HEK293 (cell line): ENCODE measurements at regions not wholly inside any gene's neighbourhood (a gene's known extent, or its start where the extent isn't known, plus 50 kb on each side); places are given as distances from the start of the nearest gene placed in this dataset.

ENCODE experiments used
- CTCF ChIA-PET: fragments of 350-600 bp; formaldehyde crosslinking; extraction: SDS; loops from one replicate; lab custom pipeline; 2021; ENCODE audit warnings: antibody characterized with exemption; lab: Yijun Ruan, JAX
- POLR2A ChIA-PET: fragments of 300-600 bp; formaldehyde crosslinking; extraction: SDS; loops from one replicate; lab custom pipeline; 2020; ENCODE audit warnings: antibody characterized with exemption, inconsistent platforms; lab: Yijun Ruan, JAX
- H3K27ac ChIP-seq: fragments of 200-500 bp; sonication (Bioruptor generic); 2 replicates; pipeline ENCODE4 v1.5.1; 2014; ENCODE audit warnings: low read depth, low read length, control low read depth, inconsistent platforms; ENCODE audit errors: extremely low read depth
- H3K36me3 ChIP-seq, 2 experiments: fragments of 200-500 bp in 1 of 2; sonication (Bioruptor generic) in 1 of 2; 1 replicate in 1 of 2; 2 replicates in 1 of 2; pipeline ENCODE4 v1.5.1; 2014 to 2017; ENCODE audit warnings: inconsistent platforms in 2 of 2, low read length in 2 of 2; ENCODE audit not compliant: control insufficient read depth in 2 of 2, insufficient read depth in 1 of 2
- H3K4me1 ChIP-seq: fragments of 200-500 bp; sonication (Bioruptor generic); 2 replicates; pipeline ENCODE4 v1.5.1; 2014; ENCODE audit warnings: mild to moderate bottlenecking, low read length, inconsistent platforms; ENCODE audit not compliant: control insufficient read depth, insufficient read depth
- H3K4me3 ChIP-seq: 2 replicates; pipeline ENCODE4 v1.5.1; 2011; ENCODE audit warnings: low read depth, mild to moderate bottlenecking, control low read depth, low read length, moderate library complexity
- H3K9me3 ChIP-seq: fragments of 200-500 bp; sonication (Bioruptor generic); 2 replicates; pipeline ENCODE4 v1.5.1; 2014; ENCODE audit warnings: low read depth, low read length, inconsistent platforms; ENCODE audit not compliant: control insufficient read depth, insufficient read depth
- INSM2 ChIP-seq: fragments of 450-650 bp; formaldehyde crosslinking; IDR thresholded peaks from 2 replicates; pipeline ENCODE4 v1.5.1; 2016; ENCODE audit warnings: missing biosample characterization, missing genetic modification characterization
- KLF8 ChIP-seq: fragments of 450-650 bp; formaldehyde crosslinking; IDR thresholded peaks from 2 replicates; pipeline ENCODE4 v1.5.1; 2016; ENCODE audit warnings: missing biosample characterization, missing genetic modification characterization
- SCRT1 ChIP-seq: fragments of 450-650 bp; formaldehyde crosslinking; IDR thresholded peaks from 2 replicates; pipeline ENCODE4 v1.5.1; 2016; ENCODE audit warnings: missing biosample characterization, missing genetic modification characterization, borderline replicate concordance
- SETDB1 ChIP-seq: IDR thresholded peaks from one replicate; pipeline ENCODE4 v1.6.1; 2017; ENCODE audit warnings: mild to moderate bottlenecking, low read length, moderate library complexity, mixed read lengths; ENCODE audit not compliant: insufficient read length
- WT1 ChIP-seq: fragments of 450-650 bp; formaldehyde crosslinking; IDR thresholded peaks from 2 replicates; pipeline ENCODE4 v1.5.1; 2016; ENCODE audit warnings: missing biosample characterization, missing genetic modification characterization
- ZNF292 ChIP-seq: fragments of 450-650 bp; formaldehyde crosslinking; IDR thresholded peaks from 2 replicates; pipeline ENCODE4 v1.5.1; 2016; ENCODE audit warnings: low read depth, missing biosample characterization, missing genetic modification characterization, borderline replicate concordance
- ZNF335 ChIP-seq: fragments of 450-650 bp; formaldehyde crosslinking; conservative IDR thresholded peaks from 2 replicates; pipeline ENCODE4 v1.5.1; 2016; ENCODE audit warnings: missing biosample characterization, missing genetic modification characterization
- ZNF341 ChIP-seq: fragments of 450-650 bp; formaldehyde crosslinking; IDR thresholded peaks from 2 replicates; pipeline ENCODE4; 2016; ENCODE audit warnings: low read depth, missing biosample characterization, missing genetic modification characterization
- ZNF530 ChIP-seq: fragments of 450-650 bp; formaldehyde crosslinking; IDR thresholded peaks from 2 replicates; pipeline ENCODE4 v1.5.1; 2016; ENCODE audit warnings: low read depth, missing biosample characterization, missing genetic modification characterization
- ZNF626 ChIP-seq: fragments of 450-650 bp; sonication (Bioruptor Pico); formaldehyde crosslinking; IDR thresholded peaks from 2 replicates; pipeline ENCODE4 v1.5.1; 2018; ENCODE audit warnings: missing biosample characterization, missing genetic modification characterization, inconsistent platforms
- ZNF701 ChIP-seq: fragments of 450-650 bp; formaldehyde crosslinking; IDR thresholded peaks from 2 replicates; pipeline ENCODE4 v1.5.1; 2016; ENCODE audit warnings: missing biosample characterization, missing genetic modification characterization
- ZNF707 ChIP-seq: fragments of 450-650 bp; formaldehyde crosslinking; IDR thresholded peaks from 2 replicates; pipeline ENCODE4 v1.5.1; 2016; ENCODE audit warnings: missing biosample characterization, missing genetic modification characterization
- ZNF768 ChIP-seq: fragments of 450-650 bp; formaldehyde crosslinking; IDR thresholded peaks from 2 replicates; pipeline ENCODE4 v1.5.1; 2018; ENCODE audit warnings: missing biosample characterization, mild to moderate bottlenecking, missing genetic modification characterization
- ZNF792 ChIP-seq: fragments of 450-650 bp; formaldehyde crosslinking; IDR thresholded peaks from 2 replicates; pipeline ENCODE4 v1.5.1; 2016; ENCODE audit warnings: missing biosample characterization, missing genetic modification characterization
- ZNF843 ChIP-seq: fragments of 450-650 bp; formaldehyde crosslinking; IDR thresholded peaks from 2 replicates; pipeline ENCODE4 v1.5.1; 2016; ENCODE audit warnings: missing biosample characterization, missing genetic modification characterization
- TF ChIP-seq, protein P1 (sequence below): fragments of 450-650 bp; formaldehyde crosslinking; IDR thresholded peaks from 2 replicates; pipeline ENCODE4 v1.5.1; 2016; ENCODE audit warnings: missing biosample characterization, missing genetic modification characterization, borderline replicate concordance

GRCh38 chr4:62377700-62378099 lies 1177.6 kb downstream of the ADGRL3 start (continued):
- TF ChIP-seq KLF8 (tag by site-specific recombination) (no peak), ZNF335 (no peak)

GRCh38 chr4:62377245-62377644 lies 1177.1 kb downstream of the ADGRL3 start:
- H3K4me3 ChIP-seq, result no peak overlapping the region
- no peaks in the 10 kb centered on the region for H3K36me3 ChIP-seq
- H3K4me1 ChIP-seq, result no peaks in the 10 kb centered on the region
- ChIA-PET POLR2A (no interaction called here), CTCF (no interaction called here)
- H3K9me3 ChIP-seq, result no peaks in the 10 kb centered on the region
- no peak for TF ChIP-seq SETDB1
- no peak for TF ChIP-seq ZNF707 (tag by site-specific recombination)
- no peak for TF ChIP-seq SCRT1 (tag by site-specific recombination)
- no peak overlapping the region for H3K27ac ChIP-seq

GRCh38 chr4:62366939-62367338 lies 1166.8 kb downstream of the ADGRL3 start:
- Histone ChIP-seq H3K36me3 (no peaks in the 10 kb centered on the region), H3K4me1 (no peaks in the 10 kb centered on the region), H3K9me3 (no peaks in the 10 kb centered on the region)
- ChIA-PET POLR2A (no interaction called here), CTCF (no interaction called here)
- no peak for TF ChIP-seq WT1 (tag by site-specific recombination)
- no peak for TF ChIP-seq ZNF768 (tag by site-specific recombination)
- no peak for TF ChIP-seq INSM2 (tag by site-specific recombination)
- no peak for TF ChIP-seq ZNF701 (tag by site-specific recombination)
- TF ChIP-seq, protein P1, sequence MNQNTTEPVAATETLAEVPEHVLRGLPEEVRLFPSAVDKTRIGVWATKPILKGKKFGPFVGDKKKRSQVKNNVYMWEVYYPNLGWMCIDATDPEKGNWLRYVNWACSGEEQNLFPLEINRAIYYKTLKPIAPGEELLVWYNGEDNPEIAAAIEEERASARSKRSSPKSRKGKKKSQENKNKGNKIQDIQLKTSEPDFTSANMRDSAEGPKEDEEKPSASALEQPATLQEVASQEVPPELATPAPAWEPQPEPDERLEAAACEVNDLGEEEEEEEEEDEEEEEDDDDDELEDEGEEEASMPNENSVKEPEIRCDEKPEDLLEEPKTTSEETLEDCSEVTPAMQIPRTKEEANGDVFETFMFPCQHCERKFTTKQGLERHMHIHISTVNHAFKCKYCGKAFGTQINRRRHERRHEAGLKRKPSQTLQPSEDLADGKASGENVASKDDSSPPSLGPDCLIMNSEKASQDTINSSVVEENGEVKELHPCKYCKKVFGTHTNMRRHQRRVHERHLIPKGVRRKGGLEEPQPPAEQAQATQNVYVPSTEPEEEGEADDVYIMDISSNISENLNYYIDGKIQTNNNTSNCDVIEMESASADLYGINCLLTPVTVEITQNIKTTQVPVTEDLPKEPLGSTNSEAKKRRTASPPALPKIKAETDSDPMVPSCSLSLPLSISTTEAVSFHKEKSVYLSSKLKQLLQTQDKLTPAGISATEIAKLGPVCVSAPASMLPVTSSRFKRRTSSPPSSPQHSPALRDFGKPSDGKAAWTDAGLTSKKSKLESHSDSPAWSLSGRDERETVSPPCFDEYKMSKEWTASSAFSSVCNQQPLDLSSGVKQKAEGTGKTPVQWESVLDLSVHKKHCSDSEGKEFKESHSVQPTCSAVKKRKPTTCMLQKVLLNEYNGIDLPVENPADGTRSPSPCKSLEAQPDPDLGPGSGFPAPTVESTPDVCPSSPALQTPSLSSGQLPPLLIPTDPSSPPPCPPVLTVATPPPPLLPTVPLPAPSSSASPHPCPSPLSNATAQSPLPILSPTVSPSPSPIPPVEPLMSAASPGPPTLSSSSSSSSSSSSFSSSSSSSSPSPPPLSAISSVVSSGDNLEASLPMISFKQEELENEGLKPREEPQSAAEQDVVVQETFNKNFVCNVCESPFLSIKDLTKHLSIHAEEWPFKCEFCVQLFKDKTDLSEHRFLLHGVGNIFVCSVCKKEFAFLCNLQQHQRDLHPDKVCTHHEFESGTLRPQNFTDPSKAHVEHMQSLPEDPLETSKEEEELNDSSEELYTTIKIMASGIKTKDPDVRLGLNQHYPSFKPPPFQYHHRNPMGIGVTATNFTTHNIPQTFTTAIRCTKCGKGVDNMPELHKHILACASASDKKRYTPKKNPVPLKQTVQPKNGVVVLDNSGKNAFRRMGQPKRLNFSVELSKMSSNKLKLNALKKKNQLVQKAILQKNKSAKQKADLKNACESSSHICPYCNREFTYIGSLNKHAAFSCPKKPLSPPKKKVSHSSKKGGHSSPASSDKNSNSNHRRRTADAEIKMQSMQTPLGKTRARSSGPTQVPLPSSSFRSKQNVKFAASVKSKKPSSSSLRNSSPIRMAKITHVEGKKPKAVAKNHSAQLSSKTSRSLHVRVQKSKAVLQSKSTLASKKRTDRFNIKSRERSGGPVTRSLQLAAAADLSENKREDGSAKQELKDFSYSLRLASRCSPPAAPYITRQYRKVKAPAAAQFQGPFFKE, result no peak
- TF ChIP-seq ZNF792 (tag by site-specific recombination), result no peak
- TF ChIP-seq ZNF530 (tag by site-specific recombination), result no peak
- no peak for TF ChIP-seq ZNF292 (tag by site-specific recombination)
- no peak for TF ChIP-seq ZNF341
- TF ChIP-seq ZNF626 (tag by site-specific recombination), result no peak
- no peak for TF ChIP-seq ZNF843
- TF ChIP-seq, all 188 proteins: peak for 0
- no peak overlapping the region for H3K4me3 ChIP-seq
- H3K27ac ChIP-seq, result no peak overlapping the region
